HG03354 (cell line): ENCODE measurements at regions not wholly inside any gene's neighbourhood (a gene's known extent, or its start where the extent isn't known, plus 50 kb on each side); places are given as distances from the start of the nearest gene placed in this dataset.
"Not testable (repeated sequence)": the region's sequence is repeated elsewhere in the genome, so short reads cannot be mapped to it uniquely, and the experiment has no call there.

ENCODE experiments used
- ATAC-seq: cut with Tn5 transposase; IDR thresholded peaks from one replicate; pipeline ENCODE4 v1.9.1; 2021; ENCODE audit warnings: mild to moderate bottlenecking; ENCODE audit not compliant: unreplicated experiment, poor library complexity, severe bottlenecking

DNA sequence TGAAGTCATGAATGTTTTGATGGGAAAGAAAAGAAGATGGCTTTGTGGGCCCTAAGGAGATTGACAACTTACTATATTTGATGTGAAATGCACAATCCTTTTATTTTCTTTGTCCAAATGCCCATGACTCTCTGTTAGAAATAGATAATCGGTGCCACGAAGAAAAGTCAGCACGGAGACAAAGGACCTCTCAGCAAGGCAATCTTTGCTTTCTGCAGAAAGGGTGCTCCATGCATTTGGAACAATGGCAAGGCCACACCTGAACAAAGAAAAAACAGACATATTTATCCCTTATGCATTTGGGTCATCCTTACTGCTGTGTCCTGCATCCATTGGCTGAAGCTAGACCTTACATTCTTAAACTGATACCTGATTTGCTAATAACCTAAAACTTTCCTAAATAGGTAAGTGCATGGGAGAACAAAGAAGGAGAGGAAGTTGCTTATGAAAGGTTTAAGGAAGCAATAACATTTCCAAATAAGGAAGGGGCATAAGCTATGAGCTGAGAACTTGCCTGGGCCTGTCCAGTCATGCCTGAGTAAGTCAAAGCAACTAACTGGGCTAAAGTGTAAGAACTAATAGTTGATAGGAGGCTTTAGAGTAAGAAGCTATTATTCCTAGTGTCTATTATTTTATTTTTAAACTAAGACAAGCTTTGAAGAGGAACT is 158.0 kb upstream of the LMNTD1 start:
- ATAC-seq: not testable (repeated sequence)

DNA sequence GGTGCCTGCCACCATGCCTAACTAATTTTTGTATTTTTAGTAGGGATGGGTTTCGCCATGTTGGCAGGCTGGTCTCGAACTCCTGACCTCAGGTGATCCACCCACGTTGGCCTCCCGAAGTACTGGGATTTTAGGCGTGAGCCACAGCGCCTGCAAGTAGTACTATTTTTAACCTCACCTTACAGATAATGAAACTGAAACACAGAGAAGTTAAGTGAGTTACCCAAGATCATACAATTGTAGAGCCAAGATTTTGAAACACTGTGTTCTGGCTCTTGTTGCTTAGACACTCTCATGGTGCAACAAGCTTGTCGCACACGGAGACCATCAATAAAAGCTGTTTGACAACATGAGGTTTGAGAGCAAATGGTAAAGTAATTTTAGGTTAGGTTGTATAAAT is 159.1 kb upstream of the LMNTD1 start:
- peak; percentile 53 for ATAC-seq

DNA sequence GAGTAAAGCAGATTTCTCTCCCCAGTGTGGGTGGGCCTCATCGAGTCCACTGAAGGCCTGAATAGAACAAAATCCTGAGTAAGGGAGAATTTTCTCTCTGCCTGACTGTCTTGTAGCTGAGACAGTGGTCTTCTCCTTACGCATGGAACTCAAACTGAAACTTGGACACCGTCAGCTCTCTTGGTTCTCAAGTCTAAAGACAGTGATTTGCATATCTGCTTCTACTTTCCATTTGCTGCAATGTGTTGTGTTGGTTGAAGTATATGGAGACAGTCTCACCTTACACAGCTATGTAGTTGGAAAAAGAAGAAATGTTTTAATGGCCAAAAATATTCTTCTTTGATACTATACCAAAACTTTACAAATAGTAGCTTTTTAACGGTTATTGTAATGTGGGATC is 160.2 kb upstream of the LMNTD1 start:
- ATAC-seq: peak; percentile 100

DNA sequence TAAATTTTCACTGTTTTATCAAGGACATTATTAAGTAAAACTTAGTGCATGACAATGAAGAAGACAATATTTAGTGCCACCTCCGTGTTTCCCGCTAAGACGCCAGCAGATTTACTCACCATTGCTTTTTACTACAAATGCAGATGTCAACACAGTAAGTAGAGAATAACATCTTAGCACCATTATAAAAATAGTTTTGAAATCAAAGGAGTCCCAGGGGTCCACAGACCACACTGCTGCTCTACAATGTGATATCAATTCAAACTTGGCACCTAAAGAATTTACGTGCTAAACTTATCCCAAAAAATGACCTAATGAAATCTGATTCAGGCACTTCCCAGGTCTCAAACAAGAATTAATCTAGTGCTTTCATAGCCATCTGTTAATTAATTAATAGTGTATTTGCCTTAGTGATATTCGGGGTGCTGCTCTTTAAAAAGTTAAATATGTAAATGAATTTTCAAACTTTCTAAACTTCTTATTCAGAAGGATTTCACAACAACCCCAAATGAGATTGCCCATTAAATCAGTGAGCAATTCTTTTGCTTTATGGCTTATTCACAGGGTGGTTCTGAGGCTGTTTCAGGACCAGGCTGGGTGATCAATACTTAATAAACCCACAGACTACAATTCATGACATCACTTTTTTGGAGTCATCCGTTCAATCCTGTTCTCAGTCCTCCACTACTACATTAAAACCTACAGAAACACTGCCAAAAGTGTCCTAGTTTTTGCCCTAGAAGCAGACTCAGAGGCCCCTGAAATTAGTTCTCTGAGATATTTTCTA is 161.3 kb upstream of the LMNTD1 start:
- ATAC-seq: no peak

DNA sequence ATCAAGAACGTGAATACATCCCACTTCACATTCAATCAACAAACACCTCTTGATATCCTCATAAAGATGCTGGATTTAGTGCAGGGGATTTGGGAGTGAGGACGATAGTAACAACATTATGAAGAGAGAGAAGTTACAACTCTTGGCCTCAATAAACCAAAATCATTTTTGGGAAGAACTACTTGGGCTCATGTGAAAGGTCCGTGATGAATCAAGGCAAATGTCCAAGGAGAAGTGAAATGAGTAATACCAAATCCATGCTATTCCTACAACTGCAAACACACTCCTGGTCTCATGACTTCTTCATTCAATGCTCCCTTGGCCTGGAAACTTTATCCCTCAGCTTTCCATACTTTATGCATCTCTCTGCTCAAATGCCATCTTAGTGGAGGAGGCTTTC is 162.0 kb upstream of the LMNTD1 start:
- ATAC-seq: no peak

DNA sequence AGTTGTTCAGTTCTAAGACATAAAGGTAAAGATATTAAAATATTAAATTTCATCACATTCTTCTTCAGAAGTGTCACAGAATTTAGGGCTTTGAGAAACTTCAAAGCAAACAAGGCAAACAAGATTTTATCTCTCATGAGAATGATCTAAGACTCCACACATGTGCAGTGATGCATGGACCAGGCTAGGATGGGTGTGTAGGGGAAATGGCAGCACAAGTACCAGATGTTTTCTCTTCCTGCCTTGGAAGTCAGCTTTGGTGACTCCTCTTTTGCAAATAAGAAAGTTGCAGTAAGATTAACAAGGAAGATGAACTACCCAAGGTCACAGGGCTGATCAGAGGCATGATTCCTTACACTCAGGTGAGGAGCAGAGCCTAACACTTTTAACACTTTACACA is 163.8 kb upstream of the LMNTD1 start:
- ATAC-seq: no peak

DNA sequence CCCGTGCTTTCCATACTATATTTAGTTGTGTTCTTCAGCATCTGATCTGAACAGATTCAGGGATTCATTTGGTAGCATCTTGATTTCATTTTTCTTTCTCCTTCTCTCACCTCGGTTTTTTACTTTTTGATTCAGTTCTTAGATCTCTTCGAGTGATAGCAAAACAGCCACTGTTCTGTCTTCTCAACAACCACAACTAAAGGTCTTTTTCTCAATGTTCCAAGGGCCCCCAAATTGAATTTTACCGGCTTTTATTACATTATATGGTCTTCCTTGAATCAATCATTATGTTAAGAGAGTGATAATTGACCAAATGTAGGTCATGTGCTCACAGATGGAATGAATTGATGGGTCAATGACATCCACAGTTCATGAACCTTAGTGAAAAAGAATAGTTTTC is 164.5 kb upstream of the LMNTD1 start:
- no peak for ATAC-seq

DNA sequence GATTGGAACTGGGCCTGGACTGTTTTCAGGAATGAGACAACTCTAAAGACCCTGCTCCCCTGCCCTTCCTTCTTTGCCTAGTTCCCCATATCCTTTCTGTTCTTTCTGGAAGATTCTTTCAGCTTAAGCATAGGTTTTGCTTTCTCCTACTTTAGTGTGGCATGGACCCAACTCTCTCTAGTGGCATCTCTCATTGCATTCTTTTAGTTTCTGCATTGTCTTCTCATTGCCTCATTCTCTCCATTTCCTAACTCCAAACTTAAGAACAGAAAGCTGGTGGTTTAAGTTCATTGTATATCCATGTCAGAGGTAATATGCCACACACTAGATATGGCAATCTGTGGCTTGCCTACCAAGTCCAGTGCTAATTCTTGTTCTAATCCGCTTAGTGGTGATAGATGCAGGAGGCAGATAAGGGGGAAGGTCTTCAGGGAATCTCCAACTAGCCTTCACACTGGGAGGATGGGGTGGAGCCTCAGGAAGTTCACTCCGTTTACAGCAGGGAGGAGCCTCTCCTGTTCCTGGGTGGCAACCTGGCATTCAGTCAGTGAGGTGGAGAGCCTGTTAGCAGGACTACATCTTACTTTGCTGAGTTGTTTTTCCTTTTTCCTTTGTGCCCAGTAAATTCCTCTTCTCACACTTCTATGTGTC is 165.1 kb upstream of the LMNTD1 start:
- no peak for ATAC-seq

DNA sequence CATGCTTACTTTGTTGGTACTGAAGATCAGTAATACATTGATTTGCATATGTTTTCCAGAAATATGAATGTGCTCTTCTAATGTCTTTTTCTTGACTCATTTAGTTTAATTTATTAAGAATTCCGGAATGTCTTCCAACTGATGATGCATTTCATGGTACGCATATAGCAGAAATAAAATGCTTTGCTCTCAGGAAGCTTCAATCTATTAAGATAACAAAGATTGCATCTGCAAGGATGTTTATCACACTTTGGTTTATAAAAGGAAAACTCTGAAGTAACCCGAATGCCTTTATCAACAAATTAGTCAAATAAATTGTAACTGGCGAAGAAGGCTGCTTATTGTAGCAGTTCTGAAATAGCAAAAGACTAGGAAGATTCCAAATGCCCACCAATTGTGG is 166.4 kb upstream of the LMNTD1 start:
- ATAC-seq: no peak

DNA sequence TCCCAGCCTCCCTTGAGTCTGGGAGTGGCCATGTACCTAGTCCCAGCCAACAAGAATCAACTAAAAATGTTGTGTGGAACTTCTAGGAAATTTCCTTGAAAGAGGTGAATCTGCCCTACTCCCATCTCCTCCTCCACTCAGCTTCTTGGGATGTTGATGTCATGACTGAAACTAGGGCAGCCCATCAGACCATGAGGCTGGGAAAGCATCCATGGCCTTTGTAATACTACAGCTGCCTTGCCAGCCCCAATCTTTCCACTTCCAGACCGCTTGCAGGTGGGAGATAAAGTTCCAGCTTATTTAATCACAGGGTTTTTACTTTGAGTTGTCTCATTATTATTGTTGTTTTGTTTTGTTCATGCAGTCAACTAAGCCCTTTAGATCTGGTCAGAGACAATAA is 170.3 kb upstream of the LMNTD1 start:
- no peak for ATAC-seq

DNA sequence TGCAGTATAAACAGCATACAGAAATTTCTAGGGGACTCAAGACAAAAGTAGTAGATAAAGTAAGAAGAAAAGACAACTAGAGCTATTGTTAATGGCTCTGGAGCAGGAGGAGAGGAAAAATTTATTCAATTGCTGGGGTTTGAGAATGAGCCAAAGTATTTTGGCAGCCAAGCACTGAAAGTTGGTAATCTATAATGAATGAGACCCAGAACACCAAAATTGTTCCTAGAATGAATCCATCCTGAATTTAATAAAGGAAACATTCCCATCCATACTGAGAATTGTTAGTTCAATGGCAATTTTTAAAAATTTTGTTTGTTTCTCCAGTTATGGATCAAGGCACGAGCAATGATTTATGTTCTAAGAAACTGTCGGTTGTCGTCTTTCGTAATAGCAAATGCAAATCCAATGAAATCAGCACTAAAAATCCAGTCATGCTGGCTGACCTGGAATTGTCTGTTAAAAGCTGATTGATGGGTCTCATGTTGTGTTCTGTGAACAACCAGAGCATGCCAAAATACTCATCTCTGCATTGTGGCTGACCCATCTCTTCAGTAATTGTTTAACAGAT is 170.9 kb upstream of the LMNTD1 start:
- ATAC-seq: no peak

DNA sequence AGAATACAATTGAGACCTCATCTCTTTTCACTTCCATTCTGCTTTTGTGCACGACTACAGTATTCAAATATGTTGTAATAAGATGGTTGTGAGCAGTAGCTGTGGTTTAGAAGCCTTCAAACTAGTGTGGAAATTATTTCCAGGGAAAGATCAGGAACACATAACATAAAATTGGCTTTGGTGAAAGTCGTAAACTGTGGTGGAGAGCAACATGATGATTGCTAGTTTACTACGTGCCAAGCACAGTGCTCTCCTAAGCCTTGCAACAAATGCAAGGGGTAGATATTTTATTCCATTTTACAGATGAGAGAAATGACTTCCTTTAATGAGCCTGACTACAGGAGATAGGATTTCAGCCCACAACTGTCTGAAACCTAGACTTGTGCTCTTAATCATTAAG is 172.4 kb upstream of the LMNTD1 start:
- no peak for ATAC-seq

DNA sequence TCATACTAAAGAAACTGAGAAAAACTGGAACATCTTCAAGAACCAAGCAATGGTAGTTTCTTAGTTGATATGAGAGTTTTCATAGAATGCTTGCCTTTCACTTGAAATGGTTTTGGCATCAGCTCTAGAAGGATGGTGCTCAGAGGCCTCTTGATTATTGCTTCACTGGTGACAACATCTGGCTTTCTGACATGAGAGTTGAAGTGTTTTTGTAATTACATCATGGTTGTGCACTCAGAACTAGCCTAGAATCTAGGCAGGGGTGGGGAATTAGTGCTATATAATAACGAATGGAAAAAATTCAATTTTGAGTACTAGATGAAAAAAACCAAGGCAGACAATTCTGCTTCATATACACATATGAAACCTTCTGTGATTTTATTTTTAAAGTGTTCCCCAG is 172.8 kb upstream of the LMNTD1 start:
- ATAC-seq: no peak

DNA sequence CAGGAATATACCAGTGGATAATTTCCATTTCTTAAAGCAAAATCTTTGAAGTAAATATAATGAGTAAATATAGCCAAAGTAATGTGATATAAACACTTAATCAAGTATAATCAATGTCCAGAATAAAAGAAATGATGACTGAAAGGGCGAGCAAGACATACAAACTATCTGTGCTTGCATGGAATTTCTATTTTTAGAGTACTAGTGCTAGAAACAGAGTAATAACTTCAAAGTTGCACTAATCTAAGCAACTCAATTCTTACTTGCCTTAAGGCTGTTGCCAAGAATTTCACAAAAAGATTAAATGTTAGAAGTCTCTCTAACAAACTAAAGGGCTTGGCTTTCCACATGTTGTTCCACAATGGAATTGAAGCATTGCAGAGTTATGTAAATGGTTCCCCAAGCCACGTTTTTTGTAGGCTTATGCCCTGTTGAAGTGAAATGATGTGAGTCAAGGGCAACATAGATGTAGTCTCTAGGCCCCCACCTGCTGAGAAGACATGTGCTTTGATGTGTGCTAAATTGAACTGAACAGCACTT is 175.0 kb upstream of the LMNTD1 start:
- no peak for ATAC-seq

DNA sequence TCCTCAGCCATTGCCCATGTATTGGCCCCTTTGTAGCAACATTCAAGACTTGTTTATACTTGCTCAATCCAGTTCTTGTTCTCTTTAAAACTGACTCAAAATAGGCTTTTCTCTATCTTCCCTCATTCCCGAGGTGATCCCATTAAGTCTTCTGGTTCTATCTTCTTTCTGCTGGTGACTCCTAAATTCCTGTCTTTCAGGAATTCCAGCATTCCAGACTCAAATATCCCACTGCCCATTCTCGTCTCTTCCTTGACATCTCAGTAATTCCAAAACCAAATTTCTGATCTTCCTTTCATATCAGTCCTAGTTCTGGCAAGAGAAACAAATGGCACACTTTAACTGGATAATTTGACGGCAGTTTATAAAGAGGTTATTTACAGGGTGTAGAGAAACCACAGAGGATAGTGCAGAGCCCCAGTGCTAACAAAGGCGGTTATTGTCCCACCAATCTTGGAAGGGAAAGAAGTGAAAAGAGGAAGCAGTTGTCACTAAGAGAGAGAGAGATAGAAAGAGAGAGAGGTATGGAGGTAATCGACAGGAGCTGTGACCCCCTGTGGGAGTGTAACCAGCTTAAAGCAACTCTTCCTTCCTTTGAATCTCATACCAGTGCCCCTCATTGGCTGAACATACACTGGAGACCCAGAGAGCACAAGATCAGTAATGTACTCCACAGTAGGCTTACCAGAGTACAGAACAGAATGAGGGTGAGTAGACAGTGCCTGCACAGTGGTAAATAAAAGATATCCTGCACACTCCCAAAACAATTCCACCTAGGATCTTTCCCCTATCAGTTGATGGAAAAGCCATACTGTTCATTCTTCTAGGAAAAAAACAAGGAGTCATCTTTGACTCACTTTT is 177.6 kb upstream of the LMNTD1 start:
- ATAC-seq: no peak

DNA sequence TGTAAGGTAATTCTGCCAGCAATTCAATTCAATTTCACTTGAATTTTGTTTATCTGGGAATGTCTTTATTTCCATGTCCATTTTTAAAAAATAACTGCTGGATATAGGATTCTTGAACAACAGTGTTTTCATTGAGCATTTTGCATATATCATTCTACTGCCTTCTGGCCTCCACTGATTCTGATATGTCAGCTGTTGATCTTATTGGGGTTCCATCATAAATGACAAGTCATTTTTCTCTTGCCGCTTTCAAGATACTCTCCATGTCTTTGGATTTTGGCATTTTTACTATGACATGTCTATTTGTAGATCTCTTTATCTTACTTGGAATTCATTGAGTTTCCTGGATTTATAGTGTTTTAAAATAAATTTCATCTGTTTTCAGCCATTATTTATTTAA is 180.5 kb upstream of the LMNTD1 start:
- no peak for ATAC-seq

DNA sequence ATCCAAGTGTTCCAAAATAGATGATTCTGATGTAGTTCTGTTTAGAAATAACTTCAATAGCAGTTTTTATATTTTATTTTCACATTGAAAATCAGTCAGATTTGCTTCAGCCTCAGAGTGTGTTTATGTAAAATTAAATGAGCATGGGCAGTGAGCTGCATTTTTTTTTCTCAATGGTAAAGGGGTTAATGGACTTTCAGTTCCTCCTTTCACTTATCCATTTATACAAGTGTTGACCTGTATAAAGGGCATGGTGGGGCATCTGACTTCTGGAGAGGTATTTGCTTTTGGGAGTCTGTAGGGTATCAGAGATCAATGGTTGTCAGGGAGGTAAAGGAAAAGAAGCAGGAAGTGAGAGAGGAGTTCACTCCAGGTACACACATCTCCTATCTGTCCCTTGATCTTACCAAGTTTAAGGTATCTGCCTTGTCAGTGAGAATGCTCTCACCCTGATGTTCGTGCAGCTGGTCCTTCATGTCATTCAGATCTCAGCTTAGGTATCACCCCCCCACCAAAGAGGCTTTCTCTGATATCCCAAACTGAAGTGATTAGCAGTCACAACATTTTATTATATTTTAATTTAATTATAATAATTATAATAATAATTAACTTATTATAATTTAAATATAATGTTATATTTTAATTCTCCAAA is 181.6 kb upstream of the LMNTD1 start:
- peak; percentile 83 for ATAC-seq

DNA sequence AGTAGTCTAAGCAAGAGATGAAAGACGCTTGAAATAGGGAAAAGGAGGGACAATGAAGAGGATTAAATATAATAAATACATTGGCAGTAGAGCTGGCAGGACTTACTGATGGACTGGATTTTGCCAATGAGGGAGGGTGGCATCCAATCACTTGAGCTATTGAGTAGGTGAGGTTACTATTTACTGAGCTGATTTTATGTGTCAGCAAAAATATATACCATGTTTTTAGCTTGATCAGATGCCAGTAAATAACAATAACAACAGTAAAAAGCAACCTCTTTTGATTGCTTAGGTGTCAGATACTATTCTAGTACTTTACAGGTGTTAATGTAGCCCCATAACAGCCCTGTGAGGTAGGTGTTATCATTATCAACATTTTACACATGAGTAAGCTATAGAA is 187.5 kb upstream of the LMNTD1 start:
- no peak for ATAC-seq

DNA sequence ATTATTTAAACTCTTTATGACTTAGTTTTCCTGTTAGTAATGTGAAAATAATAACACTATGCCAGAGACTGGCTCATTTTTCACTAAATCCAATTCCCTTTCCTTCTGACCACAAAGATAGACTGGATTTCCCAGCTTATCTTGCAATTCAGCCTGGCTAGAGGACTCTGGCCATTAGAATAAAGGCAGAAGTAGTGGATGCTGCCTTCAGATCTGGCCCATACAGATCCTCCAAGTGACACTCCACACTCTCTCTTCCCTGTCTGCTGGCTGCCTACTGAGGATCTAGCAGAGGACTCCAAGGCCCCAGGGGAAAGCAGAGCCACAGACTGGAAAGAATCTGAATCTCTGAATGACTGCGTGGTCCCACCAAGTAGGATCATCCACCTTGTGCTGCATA is 188.8 kb upstream of the LMNTD1 start:
- no peak for ATAC-seq
